Keratinocyte (primary cell): ENCODE measurements at regions not wholly inside any gene's neighbourhood (a gene's known extent, or its start where the extent isn't known, plus 50 kb on each side); places are given as distances from the start of the nearest gene placed in this dataset.

ENCODE experiments used
- CTCF ChIP-seq, 3 experiments: IDR thresholded peaks in 1 of 3; conservative IDR thresholded peaks in 1 of 3; optimal IDR thresholded peaks in 1 of 3; 2 replicates in 2 of 3; 3 replicates in 1 of 3; pipeline versions ENCODE3 to v1.5.1; 2011; ENCODE audit warnings: low read length in 3 of 3, mild to moderate bottlenecking in 3 of 3, moderate library complexity in 2 of 3, control low read depth in 1 of 3, inconsistent platforms in 1 of 3; ENCODE audit not compliant: insufficient read depth in 2 of 3; ENCODE audit errors: extremely low read depth in 1 of 3
- EZH2 ChIP-seq: IDR thresholded peaks from one replicate; pipeline ENCODE4 v1.6.1; 2012; ENCODE audit warnings: inconsistent platforms, mild to moderate bottlenecking, low read length, moderate library complexity

- no peak for TF ChIP-seq CTCF (optimal IDR thresholded peaks at IDR 0.05 in 1 of 3, IDR thresholded peaks at IDR 0.05 in 1 of 3, conservative IDR thresholded peaks at IDR 0.05 in 1 of 3; ENCODE audit: extremely low read depth in 1 of 3, insufficient read depth in 2 of 3, low read length in 3 of 3)
- TF ChIP-seq EZH2 = no peak
Observed at GRCh38 chr2:147568109-147568508, 276.7 kb upstream of the ACVR2A start.
